ENCODE measurements at regions not wholly inside any gene's neighbourhood (a gene's known extent, or its start where the extent isn't known, plus 50 kb on each side); places are given as distances from the start of the nearest gene placed in this dataset.

DNA sequence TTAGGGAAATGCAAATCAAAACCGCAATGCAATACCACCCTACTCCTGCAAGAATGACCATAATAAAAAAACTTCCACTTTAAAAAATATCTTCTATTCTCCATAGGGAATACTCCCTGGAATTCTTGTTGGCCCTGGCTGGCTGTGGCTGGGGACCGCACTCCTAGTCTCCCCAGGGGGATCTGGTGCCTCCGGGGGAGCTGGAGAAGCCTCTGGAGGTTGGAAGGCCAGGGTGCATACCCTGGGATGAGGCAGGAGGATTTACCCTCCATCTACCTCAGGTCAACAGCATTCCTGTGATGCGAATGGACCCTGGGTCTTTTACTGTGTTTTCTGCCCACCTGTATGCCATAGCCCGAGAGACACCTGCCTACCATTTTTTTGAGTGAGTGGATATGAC, 120.0 kb upstream of the ZNF536 start:
- TF ChIP-seq REST (IDR thresholded peaks at IDR 0.05) (no peak), CTCF (IDR thresholded peaks at IDR 0.05) (no peak), FOXS1 (CRISPR knock-in tag; IDR thresholded peaks at IDR 0.05) (no peak), MYC (IDR thresholded peaks at IDR 0.05; ENCODE audit: borderline replicate concordance, low read length) (no peak), POLR2A (IDR thresholded peaks at IDR 0.05; ENCODE audit: low read length) (no peak), CBX8 (IDR thresholded peaks at IDR 0.05) (no peak), RNF2 (IDR thresholded peaks at IDR 0.05; ENCODE audit: borderline replicate concordance, low read depth) (no peak), BHLHE40 (IDR thresholded peaks at IDR 0.05; ENCODE audit: low read depth, low read length) (no peak), CHD2 (IDR thresholded peaks at IDR 0.05; ENCODE audit: low read length, partially characterized antibody) (no peak), EP300 (IDR thresholded peaks at IDR 0.05) (no peak), BCL3 (IDR thresholded peaks at IDR 0.05) (no peak), MAX (IDR thresholded peaks at IDR 0.05) (no peak), NFE2L2 (conservative IDR thresholded peaks at IDR 0.05; ENCODE audit: low read length) (no peak)

Measured in A549 (cell line).